ENCODE measurements at regions not wholly inside any gene's neighbourhood (a gene's known extent, or its start where the extent isn't known, plus 50 kb on each side); places are given as distances from the start of the nearest gene placed in this dataset.

DNA sequence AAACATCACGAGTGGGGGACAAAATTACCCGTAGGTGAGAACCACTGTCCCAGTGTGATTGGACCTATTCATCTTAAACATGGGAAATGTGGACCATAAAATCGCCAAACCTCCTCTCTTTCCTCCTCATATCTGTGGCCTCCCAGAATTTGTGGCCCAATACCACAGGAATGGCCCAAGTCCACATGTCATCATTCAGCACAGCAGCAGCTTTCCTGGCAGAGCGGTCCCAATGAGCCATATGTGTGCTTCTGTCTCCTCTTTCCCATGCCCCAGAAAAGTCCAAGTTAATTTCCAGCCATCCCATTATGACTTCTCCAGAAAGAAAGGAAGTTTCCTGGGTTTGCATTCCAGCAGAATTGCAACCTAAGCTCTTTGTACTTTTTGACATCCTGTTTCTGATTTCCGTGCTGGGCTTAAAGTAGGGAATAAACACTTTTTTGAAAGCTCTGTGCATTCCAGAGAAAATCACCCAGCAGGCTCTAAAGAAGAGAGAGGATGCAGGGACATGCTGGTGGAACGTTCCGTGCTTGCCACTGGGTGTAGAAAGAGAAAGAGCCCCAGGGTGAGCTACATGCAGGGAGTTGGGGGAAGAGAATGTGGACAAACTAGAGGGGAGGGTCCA, 259.4 kb upstream of the PROK2 start:
- DNase-seq (ENCODE audit: low read depth) = no peak
- no peak overlapping the region for H3K4me3 ChIP-seq (ENCODE audit: low read depth, low read length)
- TF ChIP-seq, protein P1, sequence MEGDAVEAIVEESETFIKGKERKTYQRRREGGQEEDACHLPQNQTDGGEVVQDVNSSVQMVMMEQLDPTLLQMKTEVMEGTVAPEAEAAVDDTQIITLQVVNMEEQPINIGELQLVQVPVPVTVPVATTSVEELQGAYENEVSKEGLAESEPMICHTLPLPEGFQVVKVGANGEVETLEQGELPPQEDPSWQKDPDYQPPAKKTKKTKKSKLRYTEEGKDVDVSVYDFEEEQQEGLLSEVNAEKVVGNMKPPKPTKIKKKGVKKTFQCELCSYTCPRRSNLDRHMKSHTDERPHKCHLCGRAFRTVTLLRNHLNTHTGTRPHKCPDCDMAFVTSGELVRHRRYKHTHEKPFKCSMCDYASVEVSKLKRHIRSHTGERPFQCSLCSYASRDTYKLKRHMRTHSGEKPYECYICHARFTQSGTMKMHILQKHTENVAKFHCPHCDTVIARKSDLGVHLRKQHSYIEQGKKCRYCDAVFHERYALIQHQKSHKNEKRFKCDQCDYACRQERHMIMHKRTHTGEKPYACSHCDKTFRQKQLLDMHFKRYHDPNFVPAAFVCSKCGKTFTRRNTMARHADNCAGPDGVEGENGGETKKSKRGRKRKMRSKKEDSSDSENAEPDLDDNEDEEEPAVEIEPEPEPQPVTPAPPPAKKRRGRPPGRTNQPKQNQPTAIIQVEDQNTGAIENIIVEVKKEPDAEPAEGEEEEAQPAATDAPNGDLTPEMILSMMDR (conservative IDR thresholded peaks at IDR 0.05; ENCODE audit: low read depth, low read length) = no peak

DNA sequence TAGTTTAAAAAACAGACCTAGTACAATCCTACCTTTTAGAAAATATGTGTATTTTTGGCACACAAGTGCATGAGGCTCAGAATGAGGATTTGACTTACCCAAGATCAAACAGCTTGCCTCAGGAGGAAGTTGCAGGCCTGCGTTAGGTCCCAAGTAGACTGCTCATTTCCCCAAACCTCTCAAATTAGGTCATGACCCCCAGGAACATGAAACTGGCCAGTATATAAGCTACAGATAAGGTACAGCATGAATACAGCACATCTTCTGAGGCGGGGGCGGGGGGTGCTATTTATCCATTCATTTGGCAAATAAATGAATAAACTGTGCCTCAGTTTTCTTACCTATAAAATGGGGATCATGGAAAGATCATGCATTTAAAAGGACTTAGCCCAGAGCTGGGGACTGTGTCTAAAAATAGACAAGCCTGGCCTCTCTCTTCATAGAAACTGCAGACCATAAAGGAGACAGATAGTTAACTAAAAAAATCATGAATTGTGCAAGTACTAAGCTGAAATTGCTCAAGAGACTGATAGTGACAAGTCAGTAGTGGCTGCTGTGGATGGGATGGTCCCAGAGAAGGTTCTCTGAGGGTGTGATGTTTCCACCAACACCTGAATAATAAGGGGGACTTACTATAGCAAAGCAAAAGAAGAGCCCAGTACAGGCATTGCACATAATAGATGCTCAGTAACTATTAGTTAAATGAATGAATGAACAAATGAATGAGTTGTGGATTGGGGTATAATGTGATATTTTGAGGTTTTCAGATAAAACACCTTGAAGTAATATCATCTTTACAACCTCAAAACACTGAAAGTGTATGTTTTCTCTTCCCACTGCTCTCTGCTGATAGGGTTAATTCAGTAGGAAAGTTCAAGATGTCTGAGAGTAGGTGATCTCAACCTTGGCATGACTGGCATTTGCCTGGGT, 258.5 kb upstream of the PROK2 start:
- no peak overlapping the region for H3K4me3 ChIP-seq (ENCODE audit: low read depth, low read length)
- DNase-seq (ENCODE audit: low read depth) = no peak
- TF ChIP-seq, protein P1 (conservative IDR thresholded peaks at IDR 0.05; ENCODE audit: low read depth, low read length) = no peak

DNA sequence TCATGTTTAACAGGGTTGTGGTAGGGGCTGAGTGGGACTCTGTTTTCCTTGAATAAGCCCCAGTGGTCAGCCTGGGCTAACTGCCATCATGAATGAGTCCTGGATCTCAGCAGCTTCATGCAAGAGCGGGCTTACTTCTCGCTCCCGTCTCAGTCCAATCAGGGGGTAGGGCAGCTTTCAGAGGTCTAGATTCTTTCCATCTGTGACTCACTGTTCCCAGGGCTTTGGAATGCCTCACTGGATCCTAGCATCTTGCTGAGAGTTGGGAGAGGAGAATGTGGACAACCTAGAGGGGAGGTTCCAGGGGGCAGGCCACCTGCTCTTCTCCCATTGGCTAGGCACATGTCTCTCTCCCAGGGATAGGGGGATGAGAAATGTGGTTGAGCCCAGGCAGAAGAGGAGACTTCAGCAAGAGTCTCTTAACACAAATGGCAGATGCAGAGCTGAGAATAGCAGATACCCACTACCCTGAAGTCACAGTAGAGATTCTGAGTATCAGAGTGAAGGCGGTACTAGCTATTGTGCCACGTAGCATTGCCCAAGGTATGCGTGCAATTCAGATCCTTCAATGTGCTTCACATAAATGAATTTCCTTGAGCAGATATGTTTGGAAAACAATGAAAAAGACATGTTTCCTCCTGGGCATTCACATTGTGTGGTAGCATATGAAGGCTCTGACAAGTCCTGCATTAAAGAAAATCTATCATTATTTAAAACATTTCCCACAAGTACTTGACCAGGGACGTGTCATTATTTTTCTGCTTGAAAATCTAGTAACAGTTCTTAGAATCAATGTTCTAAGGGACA, 257.7 kb upstream of the PROK2 start:
- no peak overlapping the region for H3K4me3 ChIP-seq (ENCODE audit: low read depth, low read length)
- TF ChIP-seq, protein P1 (conservative IDR thresholded peaks at IDR 0.05; ENCODE audit: low read depth, low read length) = no peak
- DNase-seq (ENCODE audit: low read depth) = peak; percentile 94

DNA sequence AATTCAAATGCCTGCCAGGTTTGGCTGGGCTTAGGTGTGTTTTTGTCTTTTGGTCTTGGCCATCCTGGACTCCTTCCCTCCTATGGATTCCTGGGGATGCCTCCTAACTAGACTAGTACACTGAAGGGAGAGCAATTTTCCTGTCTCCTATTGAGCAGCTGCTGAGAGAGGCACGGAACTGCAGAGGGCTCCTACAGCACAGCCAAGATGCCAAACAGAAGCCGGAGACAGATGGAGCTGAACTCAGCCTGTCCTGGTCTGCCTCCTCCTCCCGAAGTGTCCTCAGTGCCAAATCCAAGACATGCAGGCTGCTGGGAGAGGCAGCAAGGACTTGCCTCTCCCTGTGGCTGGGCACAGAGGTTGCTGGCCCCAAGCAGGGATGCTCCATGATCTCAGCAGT, 256.6 kb upstream of the PROK2 start:
- no peak for DNase-seq (ENCODE audit: low read depth)
- H3K4me3 ChIP-seq (ENCODE audit: low read depth, low read length) = no peak overlapping the region
- TF ChIP-seq, protein P1 (conservative IDR thresholded peaks at IDR 0.05; ENCODE audit: low read depth, low read length) = no peak

DNA sequence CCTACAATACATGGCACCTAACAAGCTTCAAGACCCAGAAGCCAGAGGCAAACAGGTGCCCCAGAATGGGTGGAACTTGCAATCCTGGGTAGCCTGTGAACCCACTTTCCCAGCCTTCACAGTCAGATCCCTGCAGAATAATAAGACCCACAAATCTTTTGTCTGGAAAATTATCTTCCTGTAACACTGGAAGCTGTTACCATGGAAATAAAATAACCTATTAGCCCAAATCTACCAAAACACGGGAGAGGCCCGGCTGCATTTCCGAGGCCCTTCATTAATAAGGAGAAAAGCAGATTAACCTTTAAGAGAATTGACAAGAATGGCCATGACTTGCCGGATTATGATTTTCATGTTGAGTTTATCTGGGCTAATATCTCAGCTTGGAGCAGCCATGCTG, 256.1 kb upstream of the PROK2 start:
- H3K4me3 ChIP-seq (ENCODE audit: low read depth, low read length) = no peak overlapping the region
- no peak for DNase-seq (ENCODE audit: low read depth)
- TF ChIP-seq, protein P1 (conservative IDR thresholded peaks at IDR 0.05; ENCODE audit: low read depth, low read length) = no peak

DNA sequence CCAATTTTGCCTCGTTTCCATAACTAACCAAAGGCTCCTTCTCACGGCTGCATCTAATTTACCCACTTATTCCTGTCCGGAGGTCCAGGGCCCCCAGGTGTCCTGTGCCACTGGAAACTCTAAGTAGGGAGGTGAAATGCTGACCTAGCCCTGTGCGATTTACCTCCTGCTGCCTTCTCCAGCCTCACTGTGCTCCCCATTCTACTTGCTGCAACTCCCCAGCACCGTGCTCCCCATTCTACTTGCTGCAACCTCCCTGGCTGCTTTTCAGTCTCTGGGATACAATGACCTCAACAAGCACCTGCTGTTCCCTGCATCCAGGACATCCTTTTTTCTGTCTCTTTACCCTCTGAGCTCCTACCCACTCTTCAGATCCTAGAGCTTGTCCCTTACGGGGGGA, 254.7 kb upstream of the PROK2 start:
- TF ChIP-seq, protein P1 (conservative IDR thresholded peaks at IDR 0.05; ENCODE audit: low read depth, low read length) = no peak
- no peak for DNase-seq (ENCODE audit: low read depth)
- no peak overlapping the region for H3K4me3 ChIP-seq (ENCODE audit: low read depth, low read length)
